VCaP (cell line): ENCODE measurements at regions not wholly inside any gene's neighbourhood (a gene's known extent, or its start where the extent isn't known, plus 50 kb on each side); places are given as distances from the start of the nearest gene placed in this dataset.
A peak's percentile ranks its signal among the peaks of the same experiment; 100 is the strongest.
"Not testable (repeated sequence)": the region's sequence is repeated elsewhere in the genome, so short reads cannot be mapped to it uniquely, and the experiment has no call there.

Experiments
- H3K27ac ChIP-seq: fragments of 450-650 bp; 2 replicates; pipeline ENCODE4 v1.5.1; 2017
- CTCF ChIP-seq: fragments of 450-650 bp; conservative IDR thresholded peaks from 2 replicates; pipeline ENCODE4 v1.5.1; 2017; ENCODE audit warnings: mild to moderate bottlenecking, moderate library complexity

GRCh38 chr10:90087197-90088023, 386.0 kb downstream of the KIF20B start:
- H3K27ac ChIP-seq = no peak overlapping the region
- peak; percentile 37 for TF ChIP-seq CTCF

- TF ChIP-seq CTCF = no peak
- no peak overlapping the region for H3K27ac ChIP-seq
Observed at GRCh38 chr10:90088024-90088317, 386.6 kb downstream of the KIF20B start.

GRCh38 chr10:90089719-90090118, 388.3 kb downstream of the KIF20B start:
- no peak overlapping the region for H3K27ac ChIP-seq
- TF ChIP-seq CTCF = no peak

- no peak for TF ChIP-seq CTCF
- H3K27ac ChIP-seq = no peak overlapping the region
Observed at GRCh38 chr10:90096196-90096595, 394.8 kb downstream of the KIF20B start.

- not testable (repeated sequence) for H3K27ac ChIP-seq
Observed at GRCh38 chr10:90107581-90107980, 406.2 kb downstream of the KIF20B start.

- TF ChIP-seq CTCF = no peak
Observed at GRCh38 chr10:90111671-90112070, 410.3 kb downstream of the KIF20B start.

GRCh38 chr10:90112681-90113080, 411.3 kb downstream of the KIF20B start:
- TF ChIP-seq CTCF = no peak
- no peak overlapping the region for H3K27ac ChIP-seq

More at GRCh38 chr10:90111671-90112070, 410.3 kb downstream of the KIF20B start:
- H3K27ac ChIP-seq = no peak overlapping the region

- H3K27ac ChIP-seq = not testable (repeated sequence)
Observed at GRCh38 chr10:90118567-90118966, 417.2 kb downstream of the KIF20B start.

- H3K27ac ChIP-seq = not testable (repeated sequence)
Observed at GRCh38 chr10:90119631-90120280, 418.4 kb downstream of the KIF20B start.
